A549 (cell line): ENCODE measurements at regions not wholly inside any gene's neighbourhood (a gene's known extent, or its start where the extent isn't known, plus 50 kb on each side); places are given as distances from the start of the nearest gene placed in this dataset.

ENCODE experiments used
- CBX8 ChIP-seq: fragments of 200-600 bp; sonication (generic); IDR thresholded peaks from 2 replicates; pipeline ENCODE4 v1.6.1; 2016
- MYC ChIP-seq: IDR thresholded peaks from 2 replicates; pipeline ENCODE4 v1.6.1; 2012; ENCODE audit warnings: mild to moderate bottlenecking, inconsistent platforms, low read length, improper control_type of control experiment, borderline replicate concordance
- POLR2A ChIP-seq: IDR thresholded peaks from 2 replicates; pipeline ENCODE4 v1.6.1; 2012; ENCODE audit warnings: mild to moderate bottlenecking, low read length
- SMC3 ChIP-seq: fragments of >200 bp; sonication (Bioruptor Twin); formaldehyde crosslinking; IDR thresholded peaks from 3 replicates; pipeline ENCODE4 v1.6.1; 2018; ENCODE audit warnings: inconsistent platforms
- TF ChIP-seq, protein P1 (sequence below): fragments of >200 bp; sonication (Bioruptor Twin); formaldehyde crosslinking; IDR thresholded peaks from 3 replicates; pipeline ENCODE4 v1.5.1; 2016

GRCh38 chr7:68279827-68280400 lies 1283.3 kb downstream of the TYW1 start:
- no peak for TF ChIP-seq CBX8
- TF ChIP-seq SMC3: no peak
- TF ChIP-seq, protein P1, sequence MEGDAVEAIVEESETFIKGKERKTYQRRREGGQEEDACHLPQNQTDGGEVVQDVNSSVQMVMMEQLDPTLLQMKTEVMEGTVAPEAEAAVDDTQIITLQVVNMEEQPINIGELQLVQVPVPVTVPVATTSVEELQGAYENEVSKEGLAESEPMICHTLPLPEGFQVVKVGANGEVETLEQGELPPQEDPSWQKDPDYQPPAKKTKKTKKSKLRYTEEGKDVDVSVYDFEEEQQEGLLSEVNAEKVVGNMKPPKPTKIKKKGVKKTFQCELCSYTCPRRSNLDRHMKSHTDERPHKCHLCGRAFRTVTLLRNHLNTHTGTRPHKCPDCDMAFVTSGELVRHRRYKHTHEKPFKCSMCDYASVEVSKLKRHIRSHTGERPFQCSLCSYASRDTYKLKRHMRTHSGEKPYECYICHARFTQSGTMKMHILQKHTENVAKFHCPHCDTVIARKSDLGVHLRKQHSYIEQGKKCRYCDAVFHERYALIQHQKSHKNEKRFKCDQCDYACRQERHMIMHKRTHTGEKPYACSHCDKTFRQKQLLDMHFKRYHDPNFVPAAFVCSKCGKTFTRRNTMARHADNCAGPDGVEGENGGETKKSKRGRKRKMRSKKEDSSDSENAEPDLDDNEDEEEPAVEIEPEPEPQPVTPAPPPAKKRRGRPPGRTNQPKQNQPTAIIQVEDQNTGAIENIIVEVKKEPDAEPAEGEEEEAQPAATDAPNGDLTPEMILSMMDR: no peak
- TF ChIP-seq MYC: no peak
- TF ChIP-seq POLR2A: no peak
